ENCODE measurements at regions not wholly inside any gene's neighbourhood (a gene's known extent, or its start where the extent isn't known, plus 50 kb on each side); places are given as distances from the start of the nearest gene placed in this dataset.
A peak's percentile ranks its signal among the peaks of the same experiment; 100 is the strongest.

GRCh38 chr7:148950806-148951205 lies 66.7 kb upstream of the EZH2 start:
- Histone ChIP-seq H3K9ac (no peak overlapping the region), H3K9me3 (ENCODE audit: control insufficient read depth, low read length) (no peaks in the 10 kb centered on the region), H3K79me2 (no peaks in the 10 kb centered on the region), H3K27ac (no peak overlapping the region), H3K36me3 (ENCODE audit: control insufficient read depth, insufficient read depth, low read length) (no peaks in the 10 kb centered on the region), H2AFZ (no peak overlapping the region), H3K4me2 (ENCODE audit: low read length) (no peak overlapping the region), H3K4me1 (no peaks in the 10 kb centered on the region), H3K27me3 (ENCODE audit: control insufficient read depth, insufficient read depth, low read length) (no peaks in the 10 kb centered on the region), H3K4me3 (ENCODE audit: low read depth, low read length) (no peak overlapping the region)
- no peak for TF ChIP-seq CTCF (IDR thresholded peaks at IDR 0.05)

GRCh38 chr7:148944935-148945934 lies 61.1 kb upstream of the EZH2 start:
- no peak for TF ChIP-seq CTCF (IDR thresholded peaks at IDR 0.05)
- H3K79me2 ChIP-seq, result no peaks in the 10 kb centered on the region
- no peaks in the 10 kb centered on the region for H3K4me1 ChIP-seq
- H3K4me2 ChIP-seq (ENCODE audit: low read length), result no peak overlapping the region
- H3K36me3 ChIP-seq (ENCODE audit: control insufficient read depth, insufficient read depth, low read length), result no peaks in the 10 kb centered on the region
- H3K4me3 ChIP-seq (ENCODE audit: low read depth, low read length), result no peak overlapping the region
- no peaks in the 10 kb centered on the region for H3K9me3 ChIP-seq (ENCODE audit: control insufficient read depth, low read length)
- H2AFZ ChIP-seq, result no peak overlapping the region
- H3K27ac ChIP-seq, result no peak overlapping the region
- H3K9ac ChIP-seq, result no peak overlapping the region
- H3K27me3 ChIP-seq (ENCODE audit: control insufficient read depth, insufficient read depth, low read length), result no peaks in the 10 kb centered on the region

- H3K9me3 ChIP-seq (ENCODE audit: control insufficient read depth, low read length), result no peaks in the 10 kb centered on the region
- H3K27me3 ChIP-seq (ENCODE audit: control insufficient read depth, insufficient read depth, low read length), result no peaks in the 10 kb centered on the region
- H3K4me1 ChIP-seq, result no peaks in the 10 kb centered on the region
- peak overlapping the region; percentile 74 for H2AFZ ChIP-seq
- H3K27ac ChIP-seq, result peak overlapping the region; percentile 70
- peak overlapping the region; percentile 85 for H3K4me2 ChIP-seq (ENCODE audit: low read length)
- no peaks in the 10 kb centered on the region for H3K36me3 ChIP-seq (ENCODE audit: control insufficient read depth, insufficient read depth, low read length)
- no peak overlapping the region for H3K9ac ChIP-seq
- no peak for TF ChIP-seq CTCF (IDR thresholded peaks at IDR 0.05)
- peak overlapping the region; percentile 89 for H3K4me3 ChIP-seq (ENCODE audit: low read depth, low read length)
- no peaks in the 10 kb centered on the region for H3K79me2 ChIP-seq
These were observed 57.6 kb upstream of the EZH2 start for GRCh38 chr7:148941598-148942275.

GRCh38 chr7:148940702-148941597 lies 56.9 kb upstream of the EZH2 start:
- peak overlapping the region; percentile 89 for H3K4me3 ChIP-seq (ENCODE audit: low read depth, low read length)
- no peaks in the 10 kb centered on the region for H3K79me2 ChIP-seq
- H2AFZ ChIP-seq, result peak overlapping the region; percentile 74
- H3K9ac ChIP-seq, result no peak overlapping the region
- peak overlapping the region; percentile 70 for H3K27ac ChIP-seq
- H3K4me1 ChIP-seq, result no peaks in the 10 kb centered on the region
- no peaks in the 10 kb centered on the region for H3K36me3 ChIP-seq (ENCODE audit: control insufficient read depth, insufficient read depth, low read length)
- H3K4me2 ChIP-seq (ENCODE audit: low read length), result peak overlapping the region; percentile 85
- no peaks in the 10 kb centered on the region for H3K27me3 ChIP-seq (ENCODE audit: control insufficient read depth, insufficient read depth, low read length)
- no peak for TF ChIP-seq CTCF (IDR thresholded peaks at IDR 0.05)
- H3K9me3 ChIP-seq (ENCODE audit: control insufficient read depth, low read length), result no peaks in the 10 kb centered on the region

All from parathyroid adenoma (tissue), 2 donors.